Ovary (tissue), 3 donors: ENCODE measurements at regions not wholly inside any gene's neighbourhood (a gene's known extent, or its start where the extent isn't known, plus 50 kb on each side); places are given as distances from the start of the nearest gene placed in this dataset.

ENCODE experiments used
- CTCF ChIP-seq, 3 donors: fragments of 450-650 bp in 2 of 3; fragments of 200-600 bp in 1 of 3; IDR thresholded peaks; one replicate each; pipeline versions ENCODE4 v1.5.1 to v1.8.0; 2016 to 2022; ENCODE audit warnings: antibody characterized with exemption in 3 of 3, mild to moderate bottlenecking in 1 of 3
- EP300 ChIP-seq: sonication (generic); formaldehyde crosslinking; IDR thresholded peaks from one replicate; pipeline ENCODE4 v1.6.1; 2017; ENCODE audit warnings: antibody characterized with exemption
- POLR2A ChIP-seq: fragments of 450-650 bp; IDR thresholded peaks from one replicate; pipeline ENCODE4 v1.6.1; 2017; ENCODE audit warnings: antibody characterized with exemption, mild to moderate bottlenecking, moderate library complexity
- donor health status: DM: no; HTN: no; CAD: no.

- TF ChIP-seq POLR2A (no peak), CTCF (IDR thresholded peaks at IDR 0.05) (no peak), EP300 (no peak)
These were observed 938.4 kb downstream of the CCSER2 start for GRCh38 chr10:85266808-85267207.
